ENCODE measurements at regions not wholly inside any gene's neighbourhood (a gene's known extent, or its start where the extent isn't known, plus 50 kb on each side); places are given as distances from the start of the nearest gene placed in this dataset.

DNA sequence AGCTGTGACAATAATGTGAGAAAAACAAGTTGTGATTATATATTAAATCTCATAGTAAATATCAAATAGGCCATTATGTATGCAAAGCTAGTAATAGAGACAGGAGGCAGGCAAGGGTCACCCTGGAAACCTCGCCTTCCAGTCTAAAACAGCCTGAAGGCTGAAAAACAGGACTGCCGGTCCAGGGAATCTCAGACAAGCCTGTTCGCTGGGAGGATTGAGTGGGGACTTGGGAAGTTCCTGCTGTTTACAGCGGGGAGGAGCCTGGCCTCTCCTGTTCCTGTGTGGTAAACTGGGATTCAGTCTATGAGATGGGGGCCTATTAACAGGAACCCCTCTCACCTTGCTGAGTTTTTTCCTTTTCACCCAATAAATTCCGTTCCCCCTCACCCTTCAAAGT lies 2317.3 kb downstream of the PCDH7 start:
- TF ChIP-seq, protein P1, sequence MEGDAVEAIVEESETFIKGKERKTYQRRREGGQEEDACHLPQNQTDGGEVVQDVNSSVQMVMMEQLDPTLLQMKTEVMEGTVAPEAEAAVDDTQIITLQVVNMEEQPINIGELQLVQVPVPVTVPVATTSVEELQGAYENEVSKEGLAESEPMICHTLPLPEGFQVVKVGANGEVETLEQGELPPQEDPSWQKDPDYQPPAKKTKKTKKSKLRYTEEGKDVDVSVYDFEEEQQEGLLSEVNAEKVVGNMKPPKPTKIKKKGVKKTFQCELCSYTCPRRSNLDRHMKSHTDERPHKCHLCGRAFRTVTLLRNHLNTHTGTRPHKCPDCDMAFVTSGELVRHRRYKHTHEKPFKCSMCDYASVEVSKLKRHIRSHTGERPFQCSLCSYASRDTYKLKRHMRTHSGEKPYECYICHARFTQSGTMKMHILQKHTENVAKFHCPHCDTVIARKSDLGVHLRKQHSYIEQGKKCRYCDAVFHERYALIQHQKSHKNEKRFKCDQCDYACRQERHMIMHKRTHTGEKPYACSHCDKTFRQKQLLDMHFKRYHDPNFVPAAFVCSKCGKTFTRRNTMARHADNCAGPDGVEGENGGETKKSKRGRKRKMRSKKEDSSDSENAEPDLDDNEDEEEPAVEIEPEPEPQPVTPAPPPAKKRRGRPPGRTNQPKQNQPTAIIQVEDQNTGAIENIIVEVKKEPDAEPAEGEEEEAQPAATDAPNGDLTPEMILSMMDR (IDR thresholded peaks at IDR 0.05) = no peak
- Mint-ChIP-seq H3K36me3 (ENCODE audit: low read depth) (no peaks in the 10 kb centered on the region), H3K27me3 (no peaks in the 10 kb centered on the region), H3K4me3 (no peak overlapping the region), H3K27ac (no peak overlapping the region), H3K4me1 (no peaks in the 10 kb centered on the region), H3K9me3 (peaks cover 4% of the 10 kb centered on the region)
- intact Hi-C loops (cut with micrococcal nuclease) = no loop called here
- DNase-seq (no peak), ATAC-seq (ENCODE audit: low read depth) (no peak)
- ChIA-PET POLR2A (no interaction called here), CTCF (no interaction called here)

DNA sequence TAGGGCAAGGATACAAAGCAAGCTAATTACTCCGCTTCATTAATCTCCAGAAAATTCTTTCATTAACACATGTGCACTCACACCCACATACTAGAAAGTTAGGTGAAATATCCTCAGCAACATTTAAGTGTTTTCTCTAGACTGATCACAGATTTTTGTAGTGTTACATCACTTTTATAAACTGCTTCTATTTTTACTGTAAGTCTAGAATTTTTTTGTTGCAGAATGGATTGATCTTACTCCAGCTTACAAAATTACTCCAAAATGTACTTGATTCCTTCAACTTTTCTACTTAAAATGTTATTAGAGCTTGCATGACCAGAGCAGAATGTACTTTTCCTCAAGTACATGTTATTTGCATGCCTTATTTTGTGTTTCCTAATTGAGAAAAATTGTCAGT lies 2325.2 kb downstream of the PCDH7 start:
- no peaks in the 10 kb centered on the region for H3K27me3 Mint-ChIP-seq
- no peaks in the 10 kb centered on the region for H3K36me3 Mint-ChIP-seq (ENCODE audit: low read depth)
- no peak overlapping the region for H3K4me3 Mint-ChIP-seq
- CTCF ChIA-PET = no interaction called here
- no peak overlapping the region for H3K27ac Mint-ChIP-seq
- ATAC-seq (ENCODE audit: low read depth) (no peak), DNase-seq (no peak)
- POLR2A ChIA-PET = no interaction called here
- H3K4me1 Mint-ChIP-seq = no peaks in the 10 kb centered on the region
- intact Hi-C loops (cut with micrococcal nuclease) = no loop called here
- TF ChIP-seq, protein P1 (IDR thresholded peaks at IDR 0.05) = no peak
- peaks cover 2% of the 10 kb centered on the region for H3K9me3 Mint-ChIP-seq

DNA sequence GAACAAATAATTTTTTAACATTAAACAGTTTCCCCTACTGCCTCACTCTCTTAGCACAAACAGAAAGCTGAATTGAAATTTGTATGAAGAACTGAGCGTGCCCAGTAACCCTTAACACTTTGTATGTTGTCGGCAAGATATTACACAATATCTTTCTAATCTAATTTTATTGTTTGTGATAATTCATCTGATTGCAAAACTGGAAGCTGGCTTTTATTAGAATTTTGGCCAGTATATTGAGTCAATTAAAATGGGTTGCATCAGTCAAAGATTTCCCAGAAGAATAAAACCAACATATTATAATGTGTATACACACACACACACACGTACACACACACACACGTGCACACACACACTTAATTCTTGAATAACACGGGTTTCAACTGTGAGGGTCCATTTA lies 2332.1 kb downstream of the PCDH7 start:
- Mint-ChIP-seq H3K36me3 (ENCODE audit: low read depth) (no peaks in the 10 kb centered on the region), H3K9me3 (no peaks in the 10 kb centered on the region), H3K27me3 (no peaks in the 10 kb centered on the region), H3K27ac (no peak overlapping the region), H3K4me3 (no peak overlapping the region), H3K4me1 (no peaks in the 10 kb centered on the region)
- DNase-seq = no peak
- ATAC-seq (ENCODE audit: low read depth) = no peak
- intact Hi-C loops (cut with micrococcal nuclease) = no loop called here
- ChIA-PET POLR2A (no interaction called here), CTCF (no interaction called here)
- TF ChIP-seq, protein P1 (IDR thresholded peaks at IDR 0.05) = no peak

DNA sequence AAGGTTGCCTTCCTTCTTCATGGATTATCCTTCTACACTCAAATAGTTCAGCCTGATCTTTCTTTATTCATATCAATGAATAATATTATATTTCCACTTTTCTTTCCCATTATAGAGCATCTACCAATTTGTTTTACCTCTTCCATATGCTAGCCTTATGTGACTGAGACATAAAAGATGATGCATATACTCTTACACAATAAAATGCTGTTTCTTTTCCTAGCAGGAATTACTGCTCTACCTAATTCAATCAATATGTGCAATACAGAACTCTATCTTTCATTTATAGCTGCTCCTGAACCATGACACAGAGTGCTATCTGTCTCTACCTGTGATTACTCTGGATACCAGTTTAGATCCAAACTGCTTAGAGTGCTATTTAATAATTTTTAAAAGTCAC lies 2334.0 kb downstream of the PCDH7 start:
- no peaks in the 10 kb centered on the region for H3K36me3 Mint-ChIP-seq (ENCODE audit: low read depth)
- ChIA-PET CTCF (no interaction called here), POLR2A (no interaction called here)
- H3K9me3 Mint-ChIP-seq = no peaks in the 10 kb centered on the region
- DNase-seq (no peak), ATAC-seq (ENCODE audit: low read depth) (no peak)
- no peaks in the 10 kb centered on the region for H3K4me1 Mint-ChIP-seq
- intact Hi-C loops (cut with micrococcal nuclease) = no loop called here
- no peak overlapping the region for H3K27ac Mint-ChIP-seq
- H3K4me3 Mint-ChIP-seq = no peak overlapping the region
- TF ChIP-seq, protein P1 (IDR thresholded peaks at IDR 0.05) = no peak
- H3K27me3 Mint-ChIP-seq = no peaks in the 10 kb centered on the region

DNA sequence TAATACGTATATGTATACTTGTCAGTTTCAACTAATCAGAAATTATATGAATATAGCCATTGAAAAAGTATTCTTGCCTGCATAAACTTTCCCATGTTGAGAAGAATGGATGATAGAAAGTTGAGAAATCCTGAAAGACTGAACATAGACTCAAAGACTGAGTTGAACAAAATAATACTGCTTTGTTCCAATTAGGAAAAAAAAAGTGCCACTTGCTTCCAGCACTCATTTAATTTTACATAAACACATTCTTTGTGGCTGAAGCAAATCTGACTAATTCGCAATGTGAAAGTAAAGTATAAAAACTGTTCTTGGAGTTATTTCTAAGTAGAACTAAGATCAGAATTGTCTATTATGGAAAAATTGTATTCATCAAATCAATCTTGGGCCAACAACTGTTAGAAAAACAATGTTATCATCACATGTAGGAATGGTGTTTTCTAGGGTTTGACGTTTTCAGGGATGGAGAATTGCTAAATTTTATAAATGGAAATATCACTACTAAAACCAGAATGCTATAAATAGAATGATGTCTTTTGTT lies 2334.6 kb downstream of the PCDH7 start:
- Mint-ChIP-seq H3K4me1 (no peaks in the 10 kb centered on the region), H3K27me3 (no peaks in the 10 kb centered on the region), H3K36me3 (ENCODE audit: low read depth) (no peaks in the 10 kb centered on the region), H3K27ac (no peak overlapping the region), H3K4me3 (no peak overlapping the region), H3K9me3 (no peaks in the 10 kb centered on the region)
- DNase-seq (no peak), ATAC-seq (ENCODE audit: low read depth) (no peak)
- POLR2A ChIA-PET = no interaction called here
- intact Hi-C loops (cut with micrococcal nuclease) = no loop called here
- CTCF ChIA-PET = no interaction called here
- TF ChIP-seq, protein P1 (IDR thresholded peaks at IDR 0.05) = no peak

Measured in activated B cell treated with CpG ODN at 0.5 μM for 24 hours (primary cell).